Activated CD8-positive, alpha-beta T cell treated with anti-CD3 and anti-CD28 coated beads, Interleukin-2, amount 10 ng/mL, durations not matched to agents 7 days and 5 days (primary cell): ENCODE measurements at regions not wholly inside any gene's neighbourhood (a gene's known extent, or its start where the extent isn't known, plus 50 kb on each side); places are given as distances from the start of the nearest gene placed in this dataset.

ENCODE experiments used
- ATAC-seq: fragments of 150-1000 bp; cut with Tn5 transposase; one replicate; pipeline ENCODE4 v1.10.0; 2021; ENCODE audit warnings: moderate library complexity
- CTCF ChIA-PET: fragments of 350-600 bp; sonication (Branson Sonifier 250); formaldehyde crosslinking; loops from one replicate; lab custom pipeline; 2021; ENCODE audit warnings: antibody characterized with exemption; lab: Charles Lee
- POLR2A ChIA-PET: fragments of 350-600 bp; sonication (Branson Sonifier 250); formaldehyde crosslinking; loops from one replicate; lab custom pipeline; 2021; ENCODE audit warnings: antibody characterized with exemption; lab: Charles Lee
- DNase-seq: peaks from one replicate; pipeline ENCODE4 v3.0.0-alpha.2; 2020
- H3K27ac Mint-ChIP-seq: one replicate; pipeline ENCODE4 v1.8.0; 2021; ENCODE audit warnings: mild to moderate bottlenecking, mixed read lengths
- H3K27me3 Mint-ChIP-seq: one replicate; pipeline ENCODE4 v1.8.0; 2021; ENCODE audit warnings: low read depth, mixed read lengths
- H3K36me3 Mint-ChIP-seq: one replicate; pipeline ENCODE4 v1.8.0; 2021; ENCODE audit warnings: low read depth, mixed read lengths
- H3K4me1 Mint-ChIP-seq: one replicate; pipeline ENCODE4 v1.8.0; 2021; ENCODE audit warnings: low read depth, mixed read lengths
- H3K4me3 Mint-ChIP-seq: one replicate; pipeline ENCODE4 v1.8.0; 2021; ENCODE audit warnings: mild to moderate bottlenecking, mixed read lengths
- H3K9me3 Mint-ChIP-seq: one replicate; pipeline ENCODE4 v1.8.0; 2022; ENCODE audit warnings: mixed read lengths; ENCODE audit not compliant: insufficient read depth

- H3K4me3 Mint-ChIP-seq: no peak overlapping the region
Measured at GRCh38 chr1:29382851-29383745, 146.8 kb downstream of the PTPRU start.

GRCh38 chr1:29381426-29381825 is 145.1 kb downstream of the PTPRU start:
- DNase-seq: no peak
- CTCF ChIA-PET: no interaction called here
- POLR2A ChIA-PET: no interaction called here
- Mint-ChIP-seq H3K9me3 (peaks cover 23% of the 10 kb centered on the region), H3K36me3 (no peaks in the 10 kb centered on the region), H3K27ac (no peak overlapping the region), H3K27me3 (peaks cover 10% of the 10 kb centered on the region), H3K4me1 (no peaks in the 10 kb centered on the region), H3K4me3 (no peak overlapping the region)
- ATAC-seq: no peak

More at GRCh38 chr1:29382851-29383745, 146.8 kb downstream of the PTPRU start:
- no peak overlapping the region for H3K27ac Mint-ChIP-seq
- H3K4me1 Mint-ChIP-seq: no peaks in the 10 kb centered on the region
- no peak for ATAC-seq
- CTCF ChIA-PET: no interaction called here
- no peak for DNase-seq
- no peaks in the 10 kb centered on the region for H3K36me3 Mint-ChIP-seq
- peaks cover 18% of the 10 kb centered on the region for H3K9me3 Mint-ChIP-seq
- POLR2A ChIA-PET: no interaction called here
- H3K27me3 Mint-ChIP-seq: peaks cover 14% of the 10 kb centered on the region

GRCh38 chr1:29380532-29380931 is 144.2 kb downstream of the PTPRU start:
- no peaks in the 10 kb centered on the region for H3K4me1 Mint-ChIP-seq
- H3K27me3 Mint-ChIP-seq: peaks cover 10% of the 10 kb centered on the region
- ChIA-PET POLR2A (no interaction called here), CTCF (interaction anchor here (0.8 kb wide), 1 partner anchor 41 kb away, joined by 4 read pairs; no protein-coding TSS in a partner anchor)
- DNase-seq (no peak), ATAC-seq (no peak)
- H3K9me3 Mint-ChIP-seq: peaks cover 25% of the 10 kb centered on the region
- no peak overlapping the region for H3K27ac Mint-ChIP-seq
- no peak overlapping the region for H3K4me3 Mint-ChIP-seq
- H3K36me3 Mint-ChIP-seq: no peaks in the 10 kb centered on the region

- Mint-ChIP-seq H3K4me1 (no peaks in the 10 kb centered on the region), H3K27ac (no peak overlapping the region), H3K27me3 (peaks cover 16% of the 10 kb centered on the region), H3K36me3 (no peaks in the 10 kb centered on the region), H3K4me3 (no peak overlapping the region), H3K9me3 (peaks cover 25% of the 10 kb centered on the region)
- ATAC-seq (no peak), DNase-seq (no peak)
- ChIA-PET POLR2A (no interaction called here), CTCF (interaction anchor here (1.0 kb wide), 1 partner anchor 43 kb away, joined by 4 read pairs; no protein-coding TSS in a partner anchor)
Measured at GRCh38 chr1:29379443-29380073, 143.2 kb downstream of the PTPRU start.
